HG03039 (cell line): ENCODE measurements at regions not wholly inside any gene's neighbourhood (a gene's known extent, or its start where the extent isn't known, plus 50 kb on each side); places are given as distances from the start of the nearest gene placed in this dataset.
"Not testable (repeated sequence)": the region's sequence is repeated elsewhere in the genome, so short reads cannot be mapped to it uniquely, and the experiment has no call there.

Experiments
- ATAC-seq: cut with Tn5 transposase; IDR thresholded peaks from one replicate; pipeline ENCODE4 v1.9.1; 2021; ENCODE audit warnings: mild to moderate bottlenecking, moderate library complexity; ENCODE audit not compliant: unreplicated experiment

GRCh38 chr3:87109465-87109864 is 117.6 kb upstream of the CHMP2B start:
- no peak for ATAC-seq

- no peak for ATAC-seq
Observed at GRCh38 chr3:87101861-87102625, 111.1 kb upstream of the VGLL3 start.

DNA sequence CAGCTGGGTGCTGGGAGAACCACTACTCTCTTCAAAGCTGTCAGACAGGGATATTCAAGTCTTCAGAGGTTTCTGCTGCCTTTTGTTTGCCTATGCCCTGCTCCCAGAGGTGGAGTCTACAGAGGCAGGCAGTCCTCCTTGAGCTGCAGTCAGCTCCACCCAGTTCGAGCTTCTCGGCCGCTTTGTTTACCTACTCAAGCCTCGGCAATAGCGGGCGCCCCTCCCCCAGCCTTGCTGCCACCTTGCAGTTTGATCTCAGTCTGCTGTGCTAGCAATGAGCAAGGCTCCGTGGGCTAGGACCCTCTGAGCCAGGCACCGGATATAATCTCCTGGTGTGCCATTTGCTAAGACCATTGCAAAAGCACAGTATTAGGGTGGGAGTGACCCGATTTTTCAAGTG is 106.8 kb upstream of the VGLL3 start:
- not testable (repeated sequence) for ATAC-seq

DNA sequence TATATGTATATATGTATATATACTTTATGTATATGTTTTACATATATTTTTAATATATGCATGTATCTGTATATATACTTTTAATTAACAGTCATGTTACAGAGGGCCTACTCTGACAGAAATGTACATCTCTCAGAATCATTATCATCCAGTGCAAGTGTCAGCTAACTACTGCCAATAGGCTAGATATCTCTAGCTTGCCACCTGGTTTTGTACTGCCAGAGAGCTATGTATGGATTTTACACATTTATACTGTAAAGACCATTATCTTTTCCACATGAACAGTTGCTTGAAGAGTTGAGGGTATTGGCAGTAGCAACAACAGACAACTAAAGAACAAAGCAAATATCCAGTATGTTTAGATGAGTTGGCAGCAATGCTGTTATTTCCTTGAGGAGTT is 99.7 kb upstream of the VGLL3 start:
- no peak for ATAC-seq

- peak; percentile 55 for ATAC-seq
Observed at GRCh38 chr3:87088993-87089841, 98.3 kb upstream of the VGLL3 start.

DNA sequence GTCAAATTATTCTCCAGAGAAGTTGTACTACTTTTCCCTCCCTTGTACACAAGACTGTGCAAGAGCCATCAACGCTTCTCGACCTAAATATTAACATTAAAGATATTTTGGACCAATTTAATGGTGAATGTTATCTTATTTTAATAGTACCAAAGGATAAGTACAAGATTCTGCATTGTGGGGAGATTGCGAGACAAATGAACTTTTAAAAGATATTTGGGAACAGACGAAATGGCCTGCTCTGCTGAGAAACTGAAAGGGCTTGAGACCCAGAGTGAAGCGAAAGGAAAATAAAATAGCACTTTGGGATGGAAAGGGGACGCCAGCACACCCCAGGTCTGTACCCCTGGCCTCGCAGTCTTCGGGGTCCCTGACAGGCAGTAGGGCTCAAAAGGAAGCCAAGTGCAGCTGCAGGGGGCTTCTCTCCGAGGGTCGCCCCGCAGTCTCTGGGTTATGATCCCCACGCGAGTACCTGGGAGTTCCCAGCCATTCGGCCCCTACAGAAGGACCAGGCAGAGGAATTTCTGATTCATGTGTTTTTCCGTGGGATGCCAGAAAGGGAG is 97.6 kb upstream of the VGLL3 start:
- peak; percentile 11 for ATAC-seq

- ATAC-seq, result no peak
Observed at GRCh38 chr3:87084868-87085267, 93.9 kb upstream of the VGLL3 start.

- no peak for ATAC-seq
Observed at GRCh38 chr3:87082796-87083440, 92.0 kb upstream of the VGLL3 start.

DNA sequence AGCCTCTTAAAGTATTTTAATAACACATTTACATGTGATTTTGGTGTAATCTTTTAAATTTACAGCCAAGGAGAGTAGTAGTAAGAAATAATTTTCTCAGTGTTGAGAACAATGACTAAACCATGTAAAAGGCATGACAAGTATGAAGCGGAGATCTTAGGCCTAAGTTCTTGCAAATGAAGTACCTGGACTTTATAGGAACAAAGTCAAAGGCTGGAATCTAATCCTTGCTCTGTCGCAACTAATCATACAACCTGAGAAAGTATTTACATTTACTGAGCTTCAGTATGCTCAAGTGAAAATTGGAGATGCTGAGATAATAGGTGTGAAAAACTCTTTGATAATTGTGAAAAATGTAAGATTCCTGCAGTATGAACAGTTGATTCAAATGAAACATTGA is 86.4 kb upstream of the VGLL3 start:
- no peak for ATAC-seq

DNA sequence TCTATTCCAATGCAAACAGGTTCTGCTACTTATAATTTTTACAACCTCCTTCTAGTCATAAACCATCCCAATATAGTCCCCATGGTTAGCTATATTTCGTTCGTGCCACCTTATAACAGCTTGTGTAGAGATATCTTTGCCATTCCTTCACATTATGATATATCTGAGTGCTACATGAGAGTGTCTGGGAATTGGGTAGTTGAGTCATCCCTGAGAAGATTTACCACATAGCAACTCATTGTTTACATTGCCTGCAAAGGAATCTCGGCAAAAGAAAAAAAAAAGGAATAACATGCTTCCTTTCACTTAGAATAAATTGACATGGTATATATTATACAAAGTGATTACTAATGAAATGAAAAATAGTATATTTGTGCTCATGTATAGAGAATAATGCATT is 86.0 kb upstream of the VGLL3 start:
- no peak for ATAC-seq

DNA sequence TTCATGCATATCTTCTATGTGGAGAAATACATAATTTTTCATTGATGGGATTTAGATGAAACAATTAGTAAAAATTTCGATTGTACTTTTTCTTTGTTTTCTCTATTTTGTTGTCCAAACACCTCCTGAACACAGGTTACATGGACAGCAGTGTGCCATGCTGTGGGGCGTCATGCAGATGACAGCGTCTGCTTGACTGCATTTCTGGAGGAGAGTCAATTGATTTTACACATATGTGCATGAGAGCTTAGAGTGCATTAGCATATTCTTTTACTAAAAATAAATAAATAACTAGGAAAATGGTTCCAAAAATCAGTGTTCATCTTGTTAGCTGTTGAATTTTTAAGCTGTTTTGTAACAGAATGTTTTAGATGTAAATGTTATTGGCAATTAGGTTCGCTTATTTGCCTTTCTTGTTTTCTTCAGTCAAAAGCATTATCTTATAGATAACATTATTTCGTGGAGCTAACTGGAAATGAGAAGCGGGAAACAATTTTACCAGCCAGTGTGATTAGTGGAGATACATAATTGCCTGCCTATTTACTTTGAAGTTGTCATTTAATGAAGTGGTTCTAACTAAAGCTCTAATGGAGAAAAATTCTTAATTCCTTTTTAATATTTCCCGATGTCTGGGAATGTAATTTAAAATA is 82.7 kb upstream of the VGLL3 start:
- ATAC-seq, result no peak

DNA sequence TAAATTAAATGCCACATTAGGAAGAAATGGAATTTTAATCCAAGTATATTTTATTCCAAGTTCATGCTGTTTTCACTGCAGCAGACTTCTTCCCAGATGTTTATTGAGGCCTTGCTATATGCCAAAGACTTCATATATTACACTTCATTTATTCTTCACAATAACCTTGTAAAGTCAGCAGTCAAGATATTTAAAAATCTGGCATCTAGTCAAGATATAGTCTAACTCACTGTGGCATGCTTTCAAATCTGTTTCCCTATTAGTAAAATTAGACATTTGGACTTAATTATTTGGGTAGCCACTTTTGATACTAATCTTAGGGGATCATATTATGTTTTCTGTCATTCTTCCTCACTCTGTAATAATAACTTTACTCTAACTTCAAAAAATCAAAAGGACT is 81.5 kb upstream of the VGLL3 start:
- ATAC-seq, result no peak

- no peak for ATAC-seq
Observed at GRCh38 chr3:87069971-87070370, 79.0 kb upstream of the VGLL3 start.

DNA sequence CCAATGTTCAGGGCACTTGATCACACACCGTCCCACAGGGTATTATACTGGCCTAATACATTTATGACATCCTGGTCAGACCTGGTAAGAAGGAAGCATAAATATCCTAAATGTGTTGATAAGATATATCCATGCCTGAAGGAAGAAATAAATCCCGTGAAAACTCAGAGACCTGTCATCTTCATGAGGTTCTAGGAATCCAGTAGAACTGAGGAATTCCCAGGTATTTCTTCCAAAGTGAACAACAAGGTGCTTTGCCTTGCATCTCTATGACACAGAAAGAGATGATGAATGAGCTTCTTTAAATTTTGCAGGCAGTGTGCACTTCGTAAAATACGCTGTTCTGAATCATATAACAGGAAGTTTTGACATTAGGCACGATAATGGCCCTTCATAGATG is 78.1 kb upstream of the VGLL3 start:
- ATAC-seq, result no peak

GRCh38 chr3:87062685-87063084 is 71.7 kb upstream of the VGLL3 start:
- no peak for ATAC-seq

- ATAC-seq, result no peak
Observed at GRCh38 chr3:87057474-87057873, 66.5 kb upstream of the VGLL3 start.

DNA sequence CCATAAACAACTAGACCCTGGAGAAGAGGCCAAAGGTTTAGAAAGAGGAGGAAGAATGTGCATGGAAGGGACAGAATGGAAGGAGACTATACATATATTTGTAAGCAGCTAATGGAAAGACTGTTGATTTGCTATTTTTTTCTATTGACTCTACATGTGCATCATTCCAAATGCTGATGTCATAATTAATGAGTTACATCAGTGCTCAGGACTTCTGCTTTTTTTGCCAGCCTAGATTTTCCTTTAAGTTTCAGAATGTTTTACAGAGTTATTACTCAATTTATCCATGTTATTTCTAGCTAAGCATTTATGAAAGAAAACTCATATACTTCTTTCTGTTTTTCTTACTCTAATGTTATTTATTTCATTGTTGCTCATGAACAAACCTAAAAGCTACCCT is 62.6 kb upstream of the VGLL3 start:
- ATAC-seq, result no peak

DNA sequence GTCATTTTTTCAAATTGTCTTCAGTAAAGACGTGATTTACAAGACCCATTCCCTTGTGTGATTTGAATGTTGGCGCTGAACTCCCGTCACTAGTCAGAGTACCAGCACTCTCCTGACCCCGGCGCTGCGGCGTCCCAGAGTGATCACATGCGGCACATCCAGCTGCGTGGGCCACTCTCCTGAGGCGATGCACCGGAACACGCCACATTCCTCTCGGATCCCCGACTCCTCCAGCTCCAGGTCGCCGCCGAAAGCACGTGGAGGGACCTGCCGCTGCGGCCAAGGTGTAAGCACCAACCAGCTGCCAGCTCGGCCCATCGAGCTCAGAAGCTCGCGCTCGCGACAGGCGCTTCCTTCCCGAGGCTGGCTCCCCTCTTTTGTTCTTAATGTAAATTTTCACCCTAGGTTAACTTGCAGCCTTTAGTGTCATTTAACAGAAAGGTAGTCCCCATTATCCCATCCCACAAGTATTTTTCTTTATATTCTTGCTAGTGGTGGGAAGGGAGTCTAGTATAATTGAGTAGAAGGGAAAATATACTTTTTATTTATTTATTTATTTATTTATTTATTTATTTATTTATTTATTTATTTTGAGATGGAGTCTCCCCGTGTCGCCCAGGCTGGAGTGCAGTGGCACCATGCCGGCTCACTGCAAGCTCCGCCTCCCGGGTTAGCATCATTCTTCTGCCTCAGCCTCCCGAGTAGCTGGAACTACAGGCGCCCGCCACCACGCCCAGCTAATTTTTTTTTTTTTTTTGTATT is 61.7 kb upstream of the VGLL3 start:
- no peak for ATAC-seq

- ATAC-seq, result no peak
Observed at GRCh38 chr3:87047852-87048251, 56.9 kb upstream of the VGLL3 start.

DNA sequence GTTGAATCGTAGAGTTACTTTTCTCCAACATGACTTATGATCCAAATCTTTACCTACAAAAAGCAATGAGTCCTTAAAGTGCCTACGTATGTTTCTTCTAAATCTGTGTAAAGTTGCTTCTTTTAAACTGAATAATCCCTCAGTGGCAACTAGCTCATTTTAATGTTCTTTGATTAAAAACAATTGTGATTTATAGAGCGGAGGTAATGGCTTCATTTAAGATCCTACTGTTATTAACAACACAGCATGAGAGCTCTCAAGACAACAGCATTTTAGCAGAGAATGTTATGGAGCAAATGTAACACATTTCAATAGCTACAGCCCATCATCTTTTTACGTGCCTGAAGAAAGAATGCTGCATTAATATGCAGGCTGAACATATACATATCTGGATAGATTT is 55.3 kb upstream of the VGLL3 start:
- no peak for ATAC-seq
